CD4-positive, alpha-beta T cell (primary cell): ENCODE measurements at regions not wholly inside any gene's neighbourhood (a gene's known extent, or its start where the extent isn't known, plus 50 kb on each side); places are given as distances from the start of the nearest gene placed in this dataset.
"Not testable (repeated sequence)": the region's sequence is repeated elsewhere in the genome, so short reads cannot be mapped to it uniquely, and the experiment has no call there.

Experiments used
- ATAC-seq: fragments of 200-7000 bp; cut with Tn5 transposase; one replicate; pipeline ENCODE4 v1.10.0; 2022; ENCODE audit warnings: mild to moderate bottlenecking; ENCODE audit not compliant: poor library complexity
- CTCF ChIA-PET: fragments of 350-600 bp; sonication (Branson Sonifier 250); formaldehyde crosslinking; loops from one replicate; lab custom pipeline; 2021; ENCODE audit warnings: antibody characterized with exemption, inconsistent platforms; lab: Charles Lee
- POLR2A ChIA-PET: fragments of 350-600 bp; sonication (Branson Sonifier 250); formaldehyde crosslinking; loops from one replicate; lab custom pipeline; 2021; ENCODE audit warnings: antibody characterized with exemption, inconsistent platforms; lab: Charles Lee
- DNase-seq, 14 experiments: peaks; one replicate each; pipeline ENCODE4 v3.0.0-alpha.2; 2013 to 2020; ENCODE audit warnings: mixed read lengths in 2 of 14
- H3K27ac ChIP-seq, 2 donors: one replicate each; pipeline versions ENCODE4 v1.5.1 to v1.7.0; 2013; ENCODE audit warnings: low read length in 2 of 2, low read depth in 1 of 2, mild to moderate bottlenecking in 1 of 2
- H3K27me3 ChIP-seq, 2 experiments: 1 replicate in 1 of 2; 2 replicates in 1 of 2; pipeline versions ENCODE4 v1.6.1 to v1.7.0; 2013; ENCODE audit warnings: low read length in 2 of 2, control low read depth in 1 of 2, mild to moderate bottlenecking in 1 of 2, moderate library complexity in 1 of 2; ENCODE audit not compliant: insufficient read depth in 2 of 2, control insufficient read depth in 1 of 2
- H3K36me3 ChIP-seq: one replicate; pipeline ENCODE4 v1.6.1; 2013; ENCODE audit warnings: low read length, control low read depth; ENCODE audit not compliant: insufficient read depth
- H3K4me1 ChIP-seq: one replicate; pipeline ENCODE4 v1.6.1; 2013; ENCODE audit warnings: low read length, control low read depth; ENCODE audit not compliant: insufficient read depth
- H3K4me3 ChIP-seq: one replicate; pipeline ENCODE4 v1.5.1; 2013; ENCODE audit warnings: mild to moderate bottlenecking, low read length, moderate library complexity
- H3K9me3 ChIP-seq, 2 experiments: 1 replicate in 1 of 2; 2 replicates in 1 of 2; pipeline versions ENCODE4 v1.6.1 to v1.7.0; 2013; ENCODE audit warnings: low read length in 2 of 2, mild to moderate bottlenecking in 2 of 2, control low read depth in 1 of 2, moderate library complexity in 1 of 2; ENCODE audit not compliant: control insufficient read depth in 1 of 2, insufficient read depth in 1 of 2
- H3K27ac Mint-ChIP-seq: one replicate; pipeline ENCODE4 v1.8.0; 2020; ENCODE audit warnings: mixed read lengths
- H3K27me3 Mint-ChIP-seq: one replicate; pipeline ENCODE4 v1.8.0; 2021; ENCODE audit warnings: mixed read lengths
- H3K36me3 Mint-ChIP-seq: one replicate; pipeline ENCODE4 v1.8.0; 2021; ENCODE audit warnings: low read depth, mixed read lengths
- H3K4me1 Mint-ChIP-seq: one replicate; pipeline ENCODE4 v1.8.0; 2021; ENCODE audit warnings: low read depth, mixed read lengths
- H3K4me3 Mint-ChIP-seq: one replicate; pipeline ENCODE4 v1.8.0; 2020; ENCODE audit warnings: mild to moderate bottlenecking, mixed read lengths
- H3K9me3 Mint-ChIP-seq: one replicate; pipeline ENCODE4 v1.8.0; 2020; ENCODE audit warnings: mixed read lengths
- intact Hi-C, 2 experiments: fragments of 100-400 bp; cut with DNase I in 1 of 2; cut with micrococcal nuclease in 1 of 2; formaldehyde crosslinking; loops; one replicate each; pipeline versions ENCODE4 v1.15.1 to v1.9.0; 2023 to 2025; cut with DNase I, micrococcal nuclease
- TF ChIP-seq, protein P1 (sequence below): fragments of 200-600 bp; IDR thresholded peaks from one replicate; pipeline ENCODE4 v1.8.0; 2022; ENCODE audit warnings: antibody characterized with exemption, mild to moderate bottlenecking

DNA sequence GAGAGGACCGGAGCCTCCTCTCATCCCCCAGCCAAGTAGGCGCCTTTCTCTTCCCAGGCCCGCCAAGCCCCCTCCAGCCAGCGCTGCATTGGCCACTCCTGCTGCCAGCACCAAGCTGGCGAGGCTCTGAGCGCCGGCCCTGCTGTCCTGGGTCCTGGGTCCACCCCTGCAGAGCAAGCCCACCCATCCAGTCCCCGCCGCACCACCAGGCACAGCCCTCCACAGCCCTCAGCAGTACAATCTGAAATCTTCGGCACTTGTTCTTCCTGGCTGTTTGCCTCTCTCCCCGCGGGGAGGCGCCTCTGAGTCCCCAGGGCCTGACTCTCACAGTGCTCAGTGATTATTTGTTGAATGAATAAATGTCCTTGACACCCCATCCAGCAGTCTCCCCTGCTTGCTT is 236.4 kb upstream of the SGCG start:
- Histone ChIP-seq H3K4me3 (no peak overlapping the region), H3K9me3 (peaks cover 0 to 18% of the 10 kb centered on the region in 2 experiments), H3K27ac (no peak overlapping the region), H3K27me3 (no peaks in the 10 kb centered on the region), H3K4me1 (no peaks in the 10 kb centered on the region), H3K36me3 (no peaks in the 10 kb centered on the region)
- CTCF ChIA-PET: no interaction called here
- Mint-ChIP-seq H3K9me3 (no peaks in the 10 kb centered on the region), H3K36me3 (no peaks in the 10 kb centered on the region), H3K27ac (no peak overlapping the region), H3K27me3 (peaks cover 5% of the 10 kb centered on the region), H3K4me1 (no peaks in the 10 kb centered on the region), H3K4me3 (no peak overlapping the region)
- DNase-seq (no peak), ATAC-seq (no peak)
- intact Hi-C loops: no loop called here
- POLR2A ChIA-PET: no interaction called here
- TF ChIP-seq, protein P1, sequence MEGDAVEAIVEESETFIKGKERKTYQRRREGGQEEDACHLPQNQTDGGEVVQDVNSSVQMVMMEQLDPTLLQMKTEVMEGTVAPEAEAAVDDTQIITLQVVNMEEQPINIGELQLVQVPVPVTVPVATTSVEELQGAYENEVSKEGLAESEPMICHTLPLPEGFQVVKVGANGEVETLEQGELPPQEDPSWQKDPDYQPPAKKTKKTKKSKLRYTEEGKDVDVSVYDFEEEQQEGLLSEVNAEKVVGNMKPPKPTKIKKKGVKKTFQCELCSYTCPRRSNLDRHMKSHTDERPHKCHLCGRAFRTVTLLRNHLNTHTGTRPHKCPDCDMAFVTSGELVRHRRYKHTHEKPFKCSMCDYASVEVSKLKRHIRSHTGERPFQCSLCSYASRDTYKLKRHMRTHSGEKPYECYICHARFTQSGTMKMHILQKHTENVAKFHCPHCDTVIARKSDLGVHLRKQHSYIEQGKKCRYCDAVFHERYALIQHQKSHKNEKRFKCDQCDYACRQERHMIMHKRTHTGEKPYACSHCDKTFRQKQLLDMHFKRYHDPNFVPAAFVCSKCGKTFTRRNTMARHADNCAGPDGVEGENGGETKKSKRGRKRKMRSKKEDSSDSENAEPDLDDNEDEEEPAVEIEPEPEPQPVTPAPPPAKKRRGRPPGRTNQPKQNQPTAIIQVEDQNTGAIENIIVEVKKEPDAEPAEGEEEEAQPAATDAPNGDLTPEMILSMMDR: no peak

DNA sequence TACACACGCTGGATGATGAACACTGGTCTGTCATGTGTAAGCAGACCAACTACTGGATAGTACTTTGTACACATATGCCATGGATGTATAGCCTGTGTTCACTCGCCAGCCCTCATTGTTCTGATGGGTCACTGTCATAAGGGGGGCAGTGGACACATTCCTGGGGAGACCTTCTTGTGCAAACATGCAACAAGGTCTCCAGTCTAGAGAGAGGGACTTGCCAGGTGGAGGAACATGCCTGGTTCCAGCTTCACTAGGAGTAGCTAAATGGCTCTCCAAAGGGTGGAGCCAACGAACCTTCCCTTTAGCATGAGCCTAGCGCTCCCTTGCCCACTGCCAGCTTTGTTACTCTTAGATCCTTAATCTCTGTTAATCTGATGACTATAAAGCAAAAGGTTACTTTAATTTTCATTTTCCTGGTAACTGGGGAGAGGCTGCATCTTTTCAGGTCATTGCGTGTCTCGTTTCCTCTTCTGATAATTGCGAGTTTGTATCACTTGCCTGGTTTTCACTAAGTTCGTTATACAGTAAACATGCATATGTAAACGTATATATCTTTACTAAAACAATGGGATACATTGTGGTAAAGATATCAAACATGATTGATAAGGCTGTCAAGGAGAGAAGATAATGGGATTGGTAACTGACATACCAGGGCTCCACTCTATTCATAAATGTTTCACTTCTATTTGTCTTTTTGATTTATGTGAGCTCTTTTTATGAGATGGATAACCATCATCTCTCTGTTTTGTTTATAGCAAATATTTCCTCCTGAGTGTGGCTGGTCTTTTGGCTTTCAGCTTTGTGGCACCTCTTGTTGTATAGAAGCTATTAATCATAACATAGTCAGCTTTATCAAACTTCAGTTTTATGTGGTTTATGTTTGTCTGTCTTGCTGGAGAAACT is 235.2 kb upstream of the SGCG start:
- no peak for DNase-seq
- no peak overlapping the region for H3K4me3 ChIP-seq
- peaks cover 5% of the 10 kb centered on the region for H3K27me3 Mint-ChIP-seq
- no peak overlapping the region for H3K27ac Mint-ChIP-seq
- peaks cover 6% of the 10 kb centered on the region for H3K9me3 Mint-ChIP-seq
- CTCF ChIA-PET: no interaction called here
- TF ChIP-seq, protein P1: no peak
- POLR2A ChIA-PET: no interaction called here
- no peak for ATAC-seq
- H3K36me3 Mint-ChIP-seq: no peaks in the 10 kb centered on the region
- H3K4me1 Mint-ChIP-seq: no peaks in the 10 kb centered on the region
- intact Hi-C loops: no loop called here
- H3K27me3 ChIP-seq: no peaks in the 10 kb centered on the region
- H3K4me3 Mint-ChIP-seq: no peak overlapping the region
- H3K4me1 ChIP-seq: no peaks in the 10 kb centered on the region
- no peaks in the 10 kb centered on the region for H3K36me3 ChIP-seq
- no peak overlapping the region for H3K27ac ChIP-seq
- H3K9me3 ChIP-seq: peaks cover 0 to 17% of the 10 kb centered on the region in 2 experiments

DNA sequence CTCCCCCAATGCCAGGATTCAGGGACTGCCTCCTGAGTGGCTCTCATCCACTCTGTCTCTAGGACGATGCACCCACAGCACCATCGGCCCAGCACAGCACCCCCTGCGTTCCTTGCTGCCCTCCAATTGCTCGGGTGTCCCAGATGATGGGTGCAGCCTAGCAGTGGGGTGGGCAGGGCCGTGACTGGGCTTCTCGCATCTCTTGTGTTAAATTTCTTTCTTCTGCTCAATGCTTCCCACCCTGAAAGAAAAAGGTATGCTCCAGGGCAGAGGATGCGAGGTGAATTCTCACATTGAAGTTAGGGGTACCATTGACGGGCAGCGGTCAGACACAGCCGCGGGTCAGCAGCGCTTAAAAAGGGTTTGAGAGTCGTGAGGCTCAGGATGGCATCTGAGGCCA is 232.4 kb upstream of the SGCG start:
- Mint-ChIP-seq H3K4me3 (no peak overlapping the region), H3K4me1 (no peaks in the 10 kb centered on the region), H3K9me3 (peaks cover 7% of the 10 kb centered on the region), H3K36me3 (no peaks in the 10 kb centered on the region), H3K27me3 (peaks cover 5% of the 10 kb centered on the region), H3K27ac (no peak overlapping the region)
- Histone ChIP-seq H3K36me3 (no peaks in the 10 kb centered on the region), H3K9me3 (peaks cover 0 to 17% of the 10 kb centered on the region in 2 experiments), H3K27me3 (no peaks in the 10 kb centered on the region), H3K4me1 (no peaks in the 10 kb centered on the region), H3K4me3 (no peak overlapping the region), H3K27ac (no peak overlapping the region)
- POLR2A ChIA-PET: no interaction called here
- DNase-seq (no peak), ATAC-seq (no peak)
- intact Hi-C loops: no loop called here
- TF ChIP-seq, protein P1: no peak
- CTCF ChIA-PET: no interaction called here

DNA sequence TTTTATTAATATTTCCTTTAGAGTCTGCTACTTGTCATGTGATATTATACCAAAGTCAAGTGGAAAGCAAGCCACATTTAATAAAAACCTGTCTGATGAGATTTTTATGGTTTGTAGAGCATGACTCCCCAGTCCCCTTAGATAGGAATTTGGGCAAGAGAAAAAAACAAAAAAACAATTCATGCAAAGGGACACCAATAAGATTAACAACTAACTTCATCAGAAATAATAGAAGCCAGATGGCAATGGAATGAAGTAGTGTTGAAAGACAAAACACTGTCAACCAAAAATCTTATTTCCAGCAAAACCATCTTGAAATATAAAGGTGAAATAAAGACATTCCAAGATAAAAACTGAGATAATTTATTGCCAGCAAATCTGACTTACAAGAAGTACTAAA is 228.8 kb upstream of the SGCG start:
- H3K36me3 Mint-ChIP-seq, H3K36me3 ChIP-seq, H3K27ac Mint-ChIP-seq, H3K27ac ChIP-seq, intact Hi-C loops, CTCF ChIA-PET, POLR2A ChIA-PET, H3K27me3 ChIP-seq, H3K4me1 ChIP-seq, H3K4me3 ChIP-seq, ATAC-seq, H3K4me1 Mint-ChIP-seq, DNase-seq, H3K9me3 Mint-ChIP-seq, H3K27me3 Mint-ChIP-seq, H3K4me3 Mint-ChIP-seq: not testable (repeated sequence)
- peaks cover 0 to 11% of the 10 kb centered on the region in 2 experiments for H3K9me3 ChIP-seq

DNA sequence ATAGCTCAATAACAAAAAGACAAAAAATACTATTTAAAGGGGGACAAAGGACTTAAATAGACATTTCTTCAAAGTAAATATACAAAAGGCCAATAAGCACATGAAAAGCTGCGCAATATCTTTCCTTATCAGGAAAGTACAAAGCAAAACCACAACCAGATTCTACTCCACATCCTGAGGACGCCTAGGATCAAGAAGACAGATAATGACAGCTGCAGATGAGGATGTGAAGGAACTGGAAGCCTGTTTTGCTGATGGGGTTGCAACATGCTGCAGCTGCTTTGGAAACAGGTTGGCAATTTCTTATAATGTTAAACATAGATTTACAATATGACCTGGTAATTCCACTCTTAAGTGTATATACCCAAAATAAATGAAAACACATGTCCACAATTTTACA is 225.6 kb upstream of the SGCG start:
- DNase-seq, H3K27me3 Mint-ChIP-seq, H3K9me3 ChIP-seq, H3K4me1 Mint-ChIP-seq, H3K27me3 ChIP-seq, H3K4me3 ChIP-seq, H3K36me3 ChIP-seq, H3K4me1 ChIP-seq, POLR2A ChIA-PET, H3K27ac ChIP-seq, intact Hi-C loops, H3K4me3 Mint-ChIP-seq, H3K9me3 Mint-ChIP-seq, H3K36me3 Mint-ChIP-seq, H3K27ac Mint-ChIP-seq, CTCF ChIA-PET, ATAC-seq: not testable (repeated sequence)
